GM23248 (cell line): ENCODE measurements at regions not wholly inside any gene's neighbourhood (a gene's known extent, or its start where the extent isn't known, plus 50 kb on each side); places are given as distances from the start of the nearest gene placed in this dataset.
"Not testable (repeated sequence)": the region's sequence is repeated elsewhere in the genome, so short reads cannot be mapped to it uniquely, and the experiment has no call there.

Experiments used
- DNase-seq: peaks from one replicate; pipeline ENCODE4 v3.0.0-alpha.2; 2015
- H2AFZ ChIP-seq: fragments of 200-600 bp; sonication (generic); 2 replicates; pipeline ENCODE4 v1.6.1; 2016; ENCODE audit warnings: antibody characterized with exemption
- H3F3A ChIP-seq: fragments of 200-600 bp; sonication (generic); 2 replicates; pipeline ENCODE4 v1.6.1; 2016; ENCODE audit warnings: mild to moderate bottlenecking, antibody characterized with exemption, mixed run types; ENCODE audit not compliant: insufficient read depth
- H3K27ac ChIP-seq: fragments of 200-600 bp; sonication (generic); 2 replicates; pipeline ENCODE4 v1.5.1; 2016; ENCODE audit warnings: mild to moderate bottlenecking
- H3K27me3 ChIP-seq: fragments of 200-600 bp; sonication (generic); replicated peaks from 2 replicates; pipeline ENCODE4 v1.6.1; 2016; ENCODE audit warnings: mild to moderate bottlenecking; ENCODE audit not compliant: insufficient read depth
- H3K36me3 ChIP-seq: fragments of 200-600 bp; sonication (generic); 2 replicates; pipeline ENCODE4 v1.6.1; 2016; ENCODE audit warnings: low read depth, mild to moderate bottlenecking
- H3K4me1 ChIP-seq: fragments of 200-600 bp; sonication (generic); 2 replicates; pipeline ENCODE4 v1.6.1; 2016; ENCODE audit warnings: mild to moderate bottlenecking; ENCODE audit not compliant: insufficient read depth
- H3K4me2 ChIP-seq: fragments of 200-600 bp; sonication (generic); one replicate; pipeline ENCODE4 v1.6.1; 2016; ENCODE audit warnings: mild to moderate bottlenecking; ENCODE audit not compliant: unreplicated experiment
- H3K4me3 ChIP-seq: fragments of 200-600 bp; sonication (generic); 2 replicates; pipeline ENCODE4 v1.5.1; 2016; ENCODE audit warnings: mild to moderate bottlenecking
- H3K79me2 ChIP-seq: fragments of 200-600 bp; sonication (generic); 2 replicates; pipeline ENCODE4 v1.6.1; 2016; ENCODE audit warnings: mild to moderate bottlenecking; ENCODE audit not compliant: insufficient read depth
- H3K9ac ChIP-seq: fragments of 200-600 bp; sonication (generic); 2 replicates; pipeline ENCODE4 v1.6.1; 2016; ENCODE audit warnings: mild to moderate bottlenecking
- H3K9me2 ChIP-seq: fragments of 200-600 bp; sonication (generic); 2 replicates; pipeline ENCODE4 v1.6.1; 2016; ENCODE audit warnings: mixed run types, mild to moderate bottlenecking, moderate library complexity; ENCODE audit not compliant: insufficient read depth
- H3K9me3 ChIP-seq: fragments of 200-600 bp; sonication (generic); one replicate; pipeline ENCODE4 v1.6.1; 2017; ENCODE audit warnings: low read depth
- H4K20me1 ChIP-seq: fragments of 200-600 bp; sonication (generic); 2 replicates; pipeline ENCODE4 v1.6.0; 2016; ENCODE audit not compliant: insufficient read depth
- EZH2 ChIP-seq: fragments of 200-600 bp; sonication (generic); IDR thresholded peaks from 2 replicates; pipeline ENCODE4 v1.6.1; 2018; ENCODE audit warnings: antibody characterized with exemption, mild to moderate bottlenecking; ENCODE audit not compliant: insufficient read depth, poor library complexity, severe bottlenecking
- EZH2phosphoT487 ChIP-seq: fragments of 200-600 bp; sonication (generic); IDR thresholded peaks from 2 replicates; pipeline ENCODE4 v1.6.1; 2018; ENCODE audit warnings: antibody characterized with exemption, moderate library complexity, mild to moderate bottlenecking, low read depth; ENCODE audit not compliant: insufficient read depth
- WGBS, 2 experiments: methylation state at CpG; one replicate each; pipeline ENCODE4 v1.1.6; 2015 to 2017; ENCODE audit warnings: low lambda C conversion rate in 2 of 2, low coverage in 1 of 2; ENCODE audit errors: missing lambda C conversion rate in 2 of 2; 5-methylcytosine and 5-hydroxymethylcytosine counted together
- in situ Hi-C: fragments of 300-500 bp; cut with MboI; formaldehyde crosslinking; loops from 2 replicates; pipeline ENCODE4 v1.15.0; 2020

DNA sequence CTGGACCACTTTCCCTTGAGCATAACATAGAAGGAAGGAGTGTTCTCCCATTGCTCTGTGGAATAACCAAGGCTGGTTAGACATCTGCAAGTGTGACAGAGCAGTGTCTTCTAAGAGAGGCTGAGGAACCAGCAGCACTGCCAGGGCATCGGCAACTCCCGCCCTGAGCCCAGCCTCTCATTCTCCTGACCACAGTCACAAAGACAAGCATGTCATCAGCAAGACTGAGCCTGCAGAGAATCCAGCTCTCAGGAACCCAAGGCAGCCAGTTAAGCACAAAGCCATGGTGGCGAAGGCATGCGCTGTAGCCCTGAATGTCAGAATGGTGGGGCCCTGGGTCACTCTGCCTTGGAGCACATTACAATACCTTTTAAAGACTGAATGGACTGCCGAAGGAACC lies 253.9 kb downstream of the AGTPBP1 start:
- no peak for DNase-seq
- Histone ChIP-seq H3K79me2 (no peaks in the 10 kb centered on the region), H4K20me1 (no peaks in the 10 kb centered on the region), H3K27me3 (no peaks in the 10 kb centered on the region), H3K9ac (no peak overlapping the region), H3K4me2 (no peak overlapping the region), H3K27ac (no peak overlapping the region), H2AFZ (no peak overlapping the region), H3K36me3 (no peaks in the 10 kb centered on the region), H3K9me3 (no peaks in the 10 kb centered on the region), H3F3A (no peaks in the 10 kb centered on the region), H3K9me2 (no peaks in the 10 kb centered on the region), H3K4me3 (no peak overlapping the region), H3K4me1 (no peaks in the 10 kb centered on the region)
- 55 to 82% methylated on average over 5 of the region's 5 CpGs for WGBS, 2 experiments
- TF ChIP-seq EZH2phosphoT487 (no peak), EZH2 (no peak)
- in situ Hi-C loops: no loop called here

DNA sequence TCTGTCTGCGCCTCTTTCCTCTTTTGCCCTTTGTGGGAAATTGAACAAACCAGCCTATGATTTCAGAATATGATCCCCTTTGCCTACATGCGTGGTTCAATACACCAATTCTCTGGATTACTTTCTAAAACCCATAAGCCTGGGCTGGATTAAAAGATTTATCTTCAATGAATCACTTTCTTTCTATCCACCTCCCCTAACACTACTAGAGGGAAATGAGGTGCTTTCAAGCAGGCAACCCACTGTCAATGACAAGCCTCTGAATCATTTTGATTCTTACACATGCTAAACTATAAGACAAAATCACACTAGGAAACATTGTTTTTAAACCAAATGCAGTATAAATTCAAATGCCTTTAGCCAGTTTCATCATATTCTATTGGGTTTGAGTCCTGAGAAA lies 257.5 kb downstream of the AGTPBP1 start:
- Histone ChIP-seq H3K4me3 (no peak overlapping the region), H3K4me2 (no peak overlapping the region), H3K9me3 (no peaks in the 10 kb centered on the region), H4K20me1 (no peaks in the 10 kb centered on the region), H3K36me3 (no peaks in the 10 kb centered on the region), H3K9me2 (no peaks in the 10 kb centered on the region), H3K4me1 (no peaks in the 10 kb centered on the region), H3F3A (no peaks in the 10 kb centered on the region), H3K9ac (no peak overlapping the region), H3K27ac (no peak overlapping the region), H3K27me3 (no peaks in the 10 kb centered on the region; the same call in 1 of the 2 replicates), H3K79me2 (no peaks in the 10 kb centered on the region), H2AFZ (no peak overlapping the region)
- 28 to 51% methylated on average over 2 of the region's 2 CpGs for WGBS, 2 experiments
- DNase-seq: no peak
- in situ Hi-C loops: no loop called here
- TF ChIP-seq EZH2 (no peak), EZH2phosphoT487 (no peak)

- no peak overlapping the region for H2AFZ ChIP-seq
- no peaks in the 10 kb centered on the region for H3K4me1 ChIP-seq
- H3K9me3 ChIP-seq: no peaks in the 10 kb centered on the region
- in situ Hi-C loops: no loop called here
- no peak overlapping the region for H3K4me2 ChIP-seq
- no peak overlapping the region for H3K9ac ChIP-seq
- 63 to 66% methylated on average over 4 of the region's 4 CpGs for WGBS, 2 experiments
- H3K36me3 ChIP-seq: no peaks in the 10 kb centered on the region
- no peaks in the 10 kb centered on the region for H3K9me2 ChIP-seq
- no peaks in the 10 kb centered on the region for H3F3A ChIP-seq
- no peaks in the 10 kb centered on the region; the same call in 1 of the 2 replicates for H3K27me3 ChIP-seq
- no peak overlapping the region for H3K27ac ChIP-seq
- TF ChIP-seq EZH2: no peak
- TF ChIP-seq EZH2phosphoT487: no peak
- no peak for DNase-seq
- no peaks in the 10 kb centered on the region for H4K20me1 ChIP-seq
- H3K4me3 ChIP-seq: no peak overlapping the region
- H3K79me2 ChIP-seq: no peaks in the 10 kb centered on the region
These were observed 258.5 kb downstream of the AGTPBP1 start for GRCh38 chr9:85483208-85483607.

GRCh38 chr9:85479305-85479704 lies 262.4 kb downstream of the AGTPBP1 start:
- Histone ChIP-seq H3K9ac (no peak overlapping the region), H3K4me2 (no peak overlapping the region), H3K27me3 (peaks cover 9% of the 10 kb centered on the region), H4K20me1 (no peaks in the 10 kb centered on the region), H3K36me3 (no peaks in the 10 kb centered on the region), H2AFZ (no peak overlapping the region), H3K79me2 (no peaks in the 10 kb centered on the region), H3K27ac (no peak overlapping the region), H3K4me1 (no peaks in the 10 kb centered on the region), H3K4me3 (no peak overlapping the region), H3K9me3 (no peaks in the 10 kb centered on the region), H3F3A (no peaks in the 10 kb centered on the region), H3K9me2 (no peaks in the 10 kb centered on the region)
- DNase-seq: no peak
- in situ Hi-C loops: no loop called here
- 32 to 47% methylated on average over 1 of the region's 1 CpG for WGBS, 2 experiments
- no peak for TF ChIP-seq EZH2
- no peak for TF ChIP-seq EZH2phosphoT487

GRCh38 chr9:85478847-85479246 lies 262.9 kb downstream of the AGTPBP1 start:
- no peak overlapping the region for H3K4me2 ChIP-seq
- H3K36me3 ChIP-seq: no peaks in the 10 kb centered on the region
- no peak for DNase-seq
- H3K4me3 ChIP-seq: no peak overlapping the region
- H3K9me2 ChIP-seq: no peaks in the 10 kb centered on the region
- in situ Hi-C loops: no loop called here
- H3K79me2 ChIP-seq: no peaks in the 10 kb centered on the region
- H3K27ac ChIP-seq: no peak overlapping the region
- no peaks in the 10 kb centered on the region for H3K9me3 ChIP-seq
- H3F3A ChIP-seq: no peaks in the 10 kb centered on the region
- H4K20me1 ChIP-seq: no peaks in the 10 kb centered on the region
- no peaks in the 10 kb centered on the region for H3K4me1 ChIP-seq
- TF ChIP-seq EZH2 (no peak), EZH2phosphoT487 (no peak)
- peaks cover 9% of the 10 kb centered on the region for H3K27me3 ChIP-seq
- no peak overlapping the region for H3K9ac ChIP-seq
- H2AFZ ChIP-seq: no peak overlapping the region
- WGBS, 2 experiments: 40 to 49% methylated on average over 3 of the region's 3 CpGs

GRCh38 chr9:85474896-85475295 lies 266.9 kb downstream of the AGTPBP1 start:
- H3K4me3 ChIP-seq, H3F3A ChIP-seq, H3K27ac ChIP-seq, H3K79me2 ChIP-seq, H3K9me3 ChIP-seq, in situ Hi-C loops, H3K9ac ChIP-seq, H3K4me2 ChIP-seq, DNase-seq, H3K27me3 ChIP-seq, H4K20me1 ChIP-seq, H3K36me3 ChIP-seq, H3K4me1 ChIP-seq, H2AFZ ChIP-seq, H3K9me2 ChIP-seq: not testable (repeated sequence)
